ENCODE measurements at regions not wholly inside any gene's neighbourhood (a gene's known extent, or its start where the extent isn't known, plus 50 kb on each side); places are given as distances from the start of the nearest gene placed in this dataset.

GRCh38 chr2:43109261-43109743, 117.1 kb downstream of the ZFP36L2 start:
- DNase-seq (ENCODE audit: low read depth in 1 of 2, low spot score in 1 of 2) = no peak

GRCh38 chr2:43107679-43108078, 118.7 kb downstream of the ZFP36L2 start:
- DNase-seq (ENCODE audit: low read depth in 1 of 2, low spot score in 1 of 2) = no peak

DNA sequence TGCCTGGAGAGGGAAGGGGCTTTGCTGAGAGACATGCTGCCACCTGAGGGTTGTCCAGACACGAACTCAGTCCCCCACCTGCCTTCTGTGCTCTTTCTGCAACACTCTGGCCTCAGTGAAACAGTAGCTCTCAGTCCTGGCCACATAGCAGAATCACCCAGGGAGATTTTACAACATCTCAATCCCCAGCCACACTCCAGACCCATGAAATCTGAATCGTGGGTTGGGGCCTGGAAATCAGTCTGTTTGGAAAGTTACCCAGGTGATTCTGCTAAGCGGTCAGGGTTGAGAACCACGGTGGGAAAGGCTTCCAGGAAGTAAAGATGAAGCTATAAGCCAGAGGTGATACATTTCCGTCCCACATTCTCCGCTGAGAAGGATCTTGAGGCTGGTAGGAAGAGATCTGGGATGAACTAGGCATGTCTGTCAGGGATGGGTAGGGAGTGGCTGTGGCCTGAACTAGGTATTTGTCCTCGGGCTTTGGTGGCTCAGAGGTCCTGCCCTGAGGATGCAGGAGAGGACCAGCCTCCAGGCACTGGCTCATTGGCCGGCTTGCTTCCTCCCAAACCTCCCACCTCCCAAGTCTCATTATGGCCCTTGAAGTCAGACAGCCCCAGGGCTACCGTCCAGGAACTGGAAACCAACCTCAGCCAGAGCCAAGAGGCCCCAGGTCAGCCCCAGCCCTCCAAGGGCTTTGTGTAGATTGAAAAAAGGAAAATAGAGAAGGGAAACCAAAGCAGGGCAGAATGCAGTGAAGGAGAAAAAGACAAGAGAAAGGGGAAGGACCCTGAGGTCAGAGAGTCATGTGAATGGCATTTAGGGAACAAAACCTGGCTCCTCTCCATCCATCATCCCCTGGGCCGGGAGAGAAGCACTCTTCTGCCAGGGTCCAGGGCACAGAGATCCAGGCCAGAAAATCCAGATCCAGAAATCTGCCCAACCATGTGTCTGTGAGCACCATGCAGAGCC, 119.6 kb downstream of the ZFP36L2 start:
- no peak for DNase-seq (ENCODE audit: low read depth in 1 of 2, low spot score in 1 of 2)

DNA sequence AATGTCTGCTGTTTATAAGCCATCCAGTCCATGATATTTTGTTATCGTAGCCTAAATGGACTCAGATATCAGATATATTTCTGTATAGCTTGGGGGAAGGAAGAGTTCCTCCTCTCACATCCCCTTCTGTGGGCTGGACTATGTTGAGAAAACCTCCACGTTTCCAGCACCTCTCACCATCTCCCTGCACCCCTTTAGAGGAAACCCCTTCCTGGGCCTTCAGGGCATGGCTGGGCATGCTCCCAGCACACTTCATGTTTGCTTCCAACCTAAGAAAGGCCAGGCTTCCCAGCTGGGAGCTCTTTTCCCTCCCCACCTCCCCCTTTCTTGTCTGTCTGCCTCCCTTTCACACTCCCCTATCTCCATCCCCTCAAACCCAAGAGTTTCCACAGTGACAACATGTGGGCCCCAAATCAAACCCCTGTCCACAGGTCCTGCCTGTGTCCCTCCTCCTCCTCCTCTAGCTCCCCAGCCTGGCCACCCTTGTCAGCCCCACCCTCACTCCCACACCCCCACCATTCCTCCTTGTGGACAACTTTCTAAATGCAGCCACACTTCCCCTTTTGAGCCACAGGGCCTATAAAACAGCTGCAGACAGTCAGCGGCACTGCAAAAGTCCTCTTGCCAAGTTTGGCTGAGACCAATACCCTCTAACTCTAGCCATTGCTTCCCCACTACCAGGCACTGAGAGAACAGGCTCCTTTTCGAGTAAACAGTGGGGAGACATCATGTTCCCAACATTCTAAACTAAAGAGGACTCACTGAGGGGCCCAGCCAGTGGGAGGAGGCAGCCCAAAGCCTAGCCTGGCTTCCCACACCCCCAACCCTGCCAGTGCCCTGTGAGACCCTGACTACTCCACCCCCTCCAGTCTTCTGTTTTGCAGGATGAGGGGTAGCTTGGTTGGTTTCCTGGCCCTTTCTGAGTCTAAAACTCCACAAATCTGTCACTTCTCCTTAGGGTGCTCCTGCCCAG, 120.5 kb downstream of the ZFP36L2 start:
- DNase-seq (ENCODE audit: low read depth in 1 of 2, low spot score in 1 of 2) = no peak

- DNase-seq (ENCODE audit: low read depth in 1 of 2, low spot score in 1 of 2) = no peak
Measured at GRCh38 chr2:43104763-43105162, 121.6 kb downstream of the ZFP36L2 start.

- no peak for DNase-seq (ENCODE audit: low read depth in 1 of 2, low spot score in 1 of 2)
Measured at GRCh38 chr2:43104106-43104505, 122.3 kb downstream of the ZFP36L2 start.

- DNase-seq (ENCODE audit: low read depth in 1 of 2, low spot score in 1 of 2) = no peak
Measured at GRCh38 chr2:43103093-43103404, 123.4 kb downstream of the ZFP36L2 start.

- DNase-seq (ENCODE audit: low read depth in 1 of 2, low spot score in 1 of 2) = no peak
Measured at GRCh38 chr2:43102366-43103092, 123.9 kb downstream of the ZFP36L2 start.

- no peak for DNase-seq (ENCODE audit: low read depth in 1 of 2, low spot score in 1 of 2)
Measured at GRCh38 chr2:43101751-43102150, 124.7 kb downstream of the ZFP36L2 start.

GRCh38 chr2:43100883-43101662, 125.3 kb downstream of the ZFP36L2 start:
- no peak for DNase-seq (ENCODE audit: low read depth in 1 of 2, low spot score in 1 of 2)

DNA sequence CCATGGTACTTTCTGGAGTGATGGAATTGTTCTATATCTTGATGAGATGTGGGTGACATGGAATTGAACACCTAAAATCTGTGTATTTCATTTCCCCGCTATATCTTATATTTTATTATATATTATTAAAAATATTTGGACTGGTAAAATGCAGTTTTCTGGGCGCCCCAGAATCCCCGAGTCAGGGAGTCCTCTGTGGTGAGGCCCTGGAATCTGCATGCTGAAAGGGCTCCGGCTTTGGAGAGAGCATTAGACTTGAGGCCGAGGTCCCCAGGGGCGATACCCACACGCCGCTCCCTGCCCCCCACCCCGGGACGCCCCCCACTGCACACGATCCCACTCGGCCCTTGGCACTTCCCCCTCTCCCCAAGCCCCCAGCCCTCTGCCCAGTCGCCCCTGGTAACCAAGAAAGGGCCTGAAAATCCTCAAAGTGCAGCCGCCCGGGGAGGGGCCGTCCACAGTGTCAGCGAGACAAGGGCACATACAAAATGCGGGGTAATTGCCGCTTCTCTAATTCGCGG, 126.0 kb downstream of the ZFP36L2 start:
- no peak for DNase-seq (ENCODE audit: low read depth in 1 of 2, low spot score in 1 of 2)

- DNase-seq (ENCODE audit: low read depth in 1 of 2, low spot score in 1 of 2) = no peak
Measured at GRCh38 chr2:43099797-43100196, 126.6 kb downstream of the ZFP36L2 start.

GRCh38 chr2:43098539-43098938, 127.9 kb downstream of the ZFP36L2 start:
- DNase-seq (ENCODE audit: low read depth in 1 of 2, low spot score in 1 of 2) = no peak

DNA sequence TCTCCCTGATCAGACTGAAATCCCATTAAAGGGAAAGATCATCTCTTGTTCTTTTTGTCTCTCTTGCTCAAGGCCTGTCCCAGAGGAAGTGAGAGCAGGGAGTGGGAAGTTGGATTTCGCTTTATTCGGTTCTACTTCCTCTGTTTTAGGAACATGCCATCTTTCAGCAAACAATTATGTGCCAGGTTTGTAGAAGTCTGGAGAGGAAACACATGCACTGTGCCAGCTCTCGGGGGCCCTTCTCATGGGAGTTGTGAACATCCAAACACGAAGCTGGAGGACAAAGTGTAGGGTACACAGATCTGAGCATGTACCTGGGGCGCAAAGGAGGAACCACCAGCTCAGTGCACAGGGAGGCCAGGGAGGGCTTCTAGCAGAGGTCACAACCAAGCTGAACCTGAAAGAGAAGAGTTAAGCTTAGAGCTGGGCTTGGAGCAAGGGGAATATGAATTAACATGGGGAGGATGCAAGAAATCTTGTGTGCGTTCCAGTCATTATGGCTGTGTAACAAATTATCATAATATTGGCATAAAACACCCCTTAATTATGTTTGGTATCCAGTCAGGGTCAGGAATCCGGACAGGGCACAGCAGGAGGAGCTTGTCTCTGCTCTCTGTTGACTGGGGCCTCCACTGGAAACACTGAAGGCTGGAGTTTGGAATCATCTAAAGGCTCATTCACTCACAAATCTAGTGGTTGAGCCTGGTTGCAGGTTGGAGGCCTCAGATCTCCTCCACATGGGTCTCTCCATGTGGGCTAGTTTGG, 128.6 kb downstream of the ZFP36L2 start:
- no peak for DNase-seq (ENCODE audit: low read depth in 1 of 2, low spot score in 1 of 2)

- no peak for DNase-seq (ENCODE audit: low read depth in 1 of 2, low spot score in 1 of 2)
Measured at GRCh38 chr2:43095533-43096295, 130.7 kb downstream of the ZFP36L2 start.

GRCh38 chr2:43092520-43093179, 133.8 kb downstream of the ZFP36L2 start:
- no peak for DNase-seq (ENCODE audit: low read depth in 1 of 2, low spot score in 1 of 2)

GRCh38 chr2:43090317-43090716, 136.1 kb downstream of the ZFP36L2 start:
- no peak for DNase-seq (ENCODE audit: low read depth in 1 of 2, low spot score in 1 of 2)
